ENCODE measurements at regions not wholly inside any gene's neighbourhood (a gene's known extent, or its start where the extent isn't known, plus 50 kb on each side); places are given as distances from the start of the nearest gene placed in this dataset.

GRCh38 chr7:49264530-49264929 is 340.2 kb downstream of the CDC14C start:
- no peak for TF ChIP-seq CTCF (IDR thresholded peaks at IDR 0.05)

- TF ChIP-seq CTCF (IDR thresholded peaks at IDR 0.05) = no peak
Measured at GRCh38 chr7:49273897-49274296, 349.6 kb downstream of the CDC14C start.

- TF ChIP-seq CTCF (IDR thresholded peaks at IDR 0.05) = no peak
Measured at GRCh38 chr7:49279891-49280290, 355.5 kb downstream of the CDC14C start.

DNA sequence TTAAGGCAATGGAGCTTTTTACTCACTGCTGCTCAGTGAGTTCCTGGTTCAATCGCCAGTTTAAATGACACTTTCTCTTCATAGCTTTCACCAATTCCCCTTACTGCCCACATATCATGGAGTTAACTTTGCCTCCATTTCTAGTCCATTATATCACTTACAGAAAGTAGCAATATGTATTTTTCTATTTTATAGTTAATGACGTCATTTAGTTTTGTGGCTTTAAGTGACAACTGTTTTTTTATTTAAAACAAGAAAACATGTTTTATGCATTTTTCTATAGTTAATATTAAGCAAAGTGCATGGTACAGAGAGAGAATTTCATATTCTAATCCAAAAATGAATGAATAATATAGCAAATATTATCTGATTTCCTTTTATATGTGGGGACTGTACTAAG is 363.3 kb downstream of the CDC14C start:
- no peak for TF ChIP-seq CTCF (IDR thresholded peaks at IDR 0.05)

- no peak for TF ChIP-seq CTCF (IDR thresholded peaks at IDR 0.05)
Measured at GRCh38 chr7:49294611-49295010, 370.3 kb downstream of the CDC14C start.

DNA sequence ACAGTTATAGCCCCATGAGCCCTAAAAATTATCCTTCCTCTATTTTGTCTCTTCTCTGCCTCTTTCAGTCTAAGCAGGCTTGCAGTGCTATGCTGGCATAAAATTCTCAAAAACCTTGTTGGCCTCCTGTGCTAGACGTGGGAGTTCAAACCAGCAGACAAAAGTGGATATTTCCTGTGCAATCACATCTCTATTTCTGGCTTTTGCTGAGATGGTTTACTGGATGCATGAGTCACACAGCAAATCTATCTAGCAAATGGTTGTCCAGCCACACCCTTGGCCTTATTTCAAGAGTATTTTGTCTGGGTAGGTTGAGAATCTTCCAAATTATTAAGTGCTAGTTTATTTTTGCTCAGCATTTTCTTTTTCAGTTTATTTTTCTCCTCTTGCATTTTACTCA is 370.8 kb downstream of the CDC14C start:
- TF ChIP-seq CTCF (IDR thresholded peaks at IDR 0.05) = no peak

DNA sequence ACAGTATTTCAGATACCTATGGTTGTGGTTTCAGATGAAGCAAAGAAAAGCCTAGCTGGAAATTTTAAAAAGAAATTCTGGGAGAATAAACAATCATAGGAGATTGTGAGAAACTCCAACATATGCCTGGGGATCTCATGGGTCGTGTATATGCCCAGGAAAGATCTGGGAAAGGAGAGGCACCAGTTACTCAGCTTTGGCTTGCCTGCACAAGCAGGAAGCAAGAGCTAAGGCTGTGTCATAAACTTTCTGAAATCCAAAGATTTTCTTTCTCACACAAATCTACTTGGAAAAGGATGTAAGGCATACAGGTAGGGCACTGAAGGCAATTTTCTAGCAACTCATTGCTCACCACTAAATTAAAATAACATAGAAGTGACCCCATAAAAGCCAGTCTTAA is 373.6 kb downstream of the CDC14C start:
- TF ChIP-seq CTCF (IDR thresholded peaks at IDR 0.05) = no peak

DNA sequence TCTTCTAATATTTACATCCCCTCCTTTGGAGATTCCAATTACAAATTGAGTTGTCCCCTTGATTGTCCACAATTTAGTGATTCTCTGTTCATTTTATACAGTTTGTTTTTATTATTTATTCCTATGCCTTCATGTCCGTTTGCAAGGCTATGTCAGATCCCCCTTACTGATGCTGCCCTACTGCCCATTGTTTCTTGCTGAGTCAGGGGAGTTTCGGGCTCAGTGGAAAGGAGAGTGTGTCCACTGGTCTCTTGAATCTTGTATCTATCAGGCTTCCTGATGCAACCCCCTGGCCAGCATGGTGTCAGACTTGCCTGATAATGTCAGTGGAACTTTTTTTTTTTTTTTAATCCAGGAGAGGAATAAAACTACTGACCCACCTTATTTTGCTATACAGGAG is 384.4 kb downstream of the CDC14C start:
- TF ChIP-seq CTCF (IDR thresholded peaks at IDR 0.05) = no peak
